CD14-positive monocyte (primary cell): ENCODE measurements at regions not wholly inside any gene's neighbourhood (a gene's known extent, or its start where the extent isn't known, plus 50 kb on each side); places are given as distances from the start of the nearest gene placed in this dataset.
"Not testable (repeated sequence)": the region's sequence is repeated elsewhere in the genome, so short reads cannot be mapped to it uniquely, and the experiment has no call there.

Experiments used
- DNase-seq, 3 donors: peaks; one replicate each; pipeline ENCODE4 v3.0.0-alpha.2; 2011 to 2022
- H2AFZ ChIP-seq: 2 replicates; pipeline ENCODE4 v1.6.0; 2012; ENCODE audit warnings: mild to moderate bottlenecking, low read depth, low read length, inconsistent platforms; ENCODE audit not compliant: insufficient read depth, poor library complexity, severe bottlenecking
- H3K27ac ChIP-seq, 2 donors: 1 replicate in 1 of 2; 2 replicates in 1 of 2; pipeline ENCODE4 v1.5.1; 2012 to 2013; ENCODE audit warnings: low read length in 2 of 2, control low read depth in 1 of 2, inconsistent platforms in 1 of 2, low read depth in 1 of 2, mild to moderate bottlenecking in 1 of 2
- H3K27me3 ChIP-seq, 2 donors: one replicate each; pipeline versions ENCODE4 v1.6.0 to v1.6.1; 2011 to 2013; ENCODE audit warnings: low read length in 2 of 2; ENCODE audit not compliant: control insufficient read depth in 2 of 2, insufficient read depth in 2 of 2
- H3K36me3 ChIP-seq, 2 donors: replicated peaks in 1 of 2; 1 replicate in 1 of 2; 2 replicates in 1 of 2; pipeline versions ENCODE4 v1.5.1 to v1.6.1; 2012 to 2013; ENCODE audit warnings: low read length in 2 of 2, control low read depth in 1 of 2, inconsistent platforms in 1 of 2, mild to moderate bottlenecking in 1 of 2; ENCODE audit not compliant: insufficient read depth in 2 of 2, control insufficient read depth in 1 of 2
- H3K4me1 ChIP-seq, 2 donors: 1 replicate in 1 of 2; 2 replicates in 1 of 2; pipeline versions ENCODE4 v1.5.1 to v1.6.1; 2012 to 2013; ENCODE audit warnings: low read length in 2 of 2, control low read depth in 1 of 2, inconsistent platforms in 1 of 2, mild to moderate bottlenecking in 1 of 2, moderate library complexity in 1 of 2; ENCODE audit not compliant: insufficient read depth in 2 of 2, control insufficient read depth in 1 of 2
- H3K4me2 ChIP-seq: replicated peaks from 2 replicates; pipeline ENCODE3; 2012; ENCODE audit warnings: low read length, moderate library complexity, mild to moderate bottlenecking; ENCODE audit not compliant: poor library complexity, severe bottlenecking; ENCODE audit errors: extremely low read depth
- H3K4me3 ChIP-seq, 3 experiments: fragments of 200-600 bp in 1 of 3; sonication (generic) in 1 of 3; replicated peaks in 1 of 3; 1 replicate in 2 of 3; 2 replicates in 1 of 3; pipeline ENCODE4 v1.5.1; 2011 to 2013; ENCODE audit warnings: low read length in 3 of 3, mild to moderate bottlenecking in 3 of 3, control low read depth in 2 of 3, low read depth in 2 of 3, inconsistent platforms in 1 of 3, moderate library complexity in 1 of 3
- H3K79me2 ChIP-seq: 2 replicates; pipeline ENCODE4 v1.6.0; 2012; ENCODE audit warnings: mild to moderate bottlenecking, control low read depth, inconsistent platforms, low read length, moderate library complexity; ENCODE audit not compliant: insufficient read depth
- H3K9ac ChIP-seq: 2 replicates; pipeline ENCODE4 v1.6.0; 2017; ENCODE audit warnings: low read length, mild to moderate bottlenecking; ENCODE audit not compliant: insufficient read depth, poor library complexity, severe bottlenecking
- H3K9me3 ChIP-seq, 2 donors: replicated peaks in 1 of 2; 1 replicate in 1 of 2; 2 replicates in 1 of 2; pipeline versions ENCODE4 v1.5.1 to v1.6.1; 2012 to 2013; ENCODE audit warnings: low read length in 2 of 2, control low read depth in 1 of 2; ENCODE audit not compliant: control insufficient read depth in 1 of 2, insufficient read depth in 1 of 2
- H4K20me1 ChIP-seq: 2 replicates; pipeline ENCODE4 v1.6.0; 2012; ENCODE audit warnings: mild to moderate bottlenecking, low read length, control low read depth, moderate library complexity; ENCODE audit not compliant: insufficient read depth
- H3K27ac Mint-ChIP-seq, 7 donors: one replicate each; pipeline ENCODE4 v1.8.0; 2020; ENCODE audit warnings: mild to moderate bottlenecking in 7 of 7, mixed read lengths in 7 of 7, moderate library complexity in 6 of 7, inconsistent platforms in 2 of 7
- H3K27me3 Mint-ChIP-seq, 3 donors: one replicate each; pipeline ENCODE4 v1.8.0; 2021 to 2022; ENCODE audit warnings: low read depth in 3 of 3, mild to moderate bottlenecking in 3 of 3, mixed read lengths in 3 of 3, moderate library complexity in 3 of 3, inconsistent platforms in 1 of 3
- H3K36me3 Mint-ChIP-seq, 2 donors: one replicate each; pipeline ENCODE4 v1.8.0; 2020; ENCODE audit warnings: mixed read lengths in 2 of 2, inconsistent platforms in 1 of 2, mild to moderate bottlenecking in 1 of 2
- H3K4me1 Mint-ChIP-seq: one replicate; pipeline ENCODE4 v1.8.0; 2020; ENCODE audit warnings: mild to moderate bottlenecking, mixed read lengths
- H3K4me3 Mint-ChIP-seq, 2 donors: one replicate each; pipeline ENCODE4 v1.8.0; 2020; ENCODE audit warnings: mild to moderate bottlenecking in 2 of 2, mixed read lengths in 2 of 2, moderate library complexity in 1 of 2
- H3K9me3 Mint-ChIP-seq, 7 donors: one replicate each; pipeline ENCODE4 v1.8.0; 2020 to 2022; ENCODE audit warnings: mixed read lengths in 7 of 7, mild to moderate bottlenecking in 6 of 7, moderate library complexity in 6 of 7, inconsistent platforms in 2 of 7
- CTCF ChIP-seq: fragments of 200-600 bp; IDR thresholded peaks from one replicate; pipeline ENCODE4 v1.8.0; 2022; ENCODE audit warnings: antibody characterized with exemption, mild to moderate bottlenecking
- WGBS: methylation state at CpG from one replicate; pipeline ENCODE4 v1.1.5; 2013; ENCODE audit warnings: missing lambda C conversion rate; ENCODE audit not compliant: insufficient coverage; 5-methylcytosine and 5-hydroxymethylcytosine counted together
- intact Hi-C, 2 donors: fragments of 100-400 bp; cut with micrococcal nuclease; formaldehyde crosslinking; loops; one replicate each; pipeline versions ENCODE4 v1.15.0 to v1.15.1; 2023

GRCh38 chr11:114959953-114960505 is 281.7 kb downstream of the NXPE2 start:
- peak overlapping the region in 1 of 7 donors; percentile 52 for H3K27ac Mint-ChIP-seq
- TF ChIP-seq CTCF = no peak
- Histone ChIP-seq H2AFZ (no peak overlapping the region), H3K4me2 (no peak overlapping the region), H3K9ac (no peak overlapping the region), H3K79me2 (no peaks in the 10 kb centered on the region), H3K27ac (no peak overlapping the region), H3K4me1 (no peaks in the 10 kb centered on the region), H4K20me1 (no peaks in the 10 kb centered on the region), H3K36me3 (no peaks in the 10 kb centered on the region), H3K4me3 (no peak overlapping the region), H3K9me3 (no peaks in the 10 kb centered on the region), H3K27me3 (no peaks in the 10 kb centered on the region)
- H3K36me3 Mint-ChIP-seq = no peaks in the 10 kb centered on the region
- H3K4me1 Mint-ChIP-seq = no peaks in the 10 kb centered on the region
- DNase-seq = no peak
- no peak overlapping the region for H3K4me3 Mint-ChIP-seq
- 100% methylated on average over 1 of the region's 8 CpGs for WGBS
- no peaks in the 10 kb centered on the region for H3K27me3 Mint-ChIP-seq
- peaks cover 0 to 6% (median 2%) of the 10 kb centered on the region in 7 donors for H3K9me3 Mint-ChIP-seq
- intact Hi-C loops = no loop called here

GRCh38 chr11:114960819-114961218 is 282.5 kb downstream of the NXPE2 start:
- DNase-seq, H3K4me1 ChIP-seq, H3K9me3 ChIP-seq, H3K27ac ChIP-seq, H3K27ac Mint-ChIP-seq, H3K4me3 Mint-ChIP-seq, H3K4me1 Mint-ChIP-seq, H3K27me3 Mint-ChIP-seq, H2AFZ ChIP-seq, H3K4me3 ChIP-seq, H3K36me3 Mint-ChIP-seq, H3K79me2 ChIP-seq, H3K36me3 ChIP-seq, H3K27me3 ChIP-seq, intact Hi-C loops, H3K9ac ChIP-seq, H3K9me3 Mint-ChIP-seq, H4K20me1 ChIP-seq, H3K4me2 ChIP-seq: not testable (repeated sequence)
- 92% methylated on average over 9 of the region's 21 CpGs for WGBS
